PC-9 (cell line): ENCODE measurements at regions not wholly inside any gene's neighbourhood (a gene's known extent, or its start where the extent isn't known, plus 50 kb on each side); places are given as distances from the start of the nearest gene placed in this dataset.

ENCODE experiments used
- BruUV-seq: library from RNA; stranded (reverse); fragments of 400-500 nt; replicated peaks from 2 replicates; lab custom pipeline; 2021; lab: Mats Ljungman, UMichigan
- CTCF ChIA-PET: fragments of 300-600 bp; sonication (Branson Sonifier 250); formaldehyde crosslinking; loops from one replicate; lab custom pipeline; 2022; ENCODE audit warnings: antibody characterized with exemption; lab: Charles Lee
- POLR2A ChIA-PET: fragments of 300-600 bp; sonication (Branson Sonifier 250); formaldehyde crosslinking; loops from one replicate; lab custom pipeline; 2022; ENCODE audit warnings: antibody characterized with exemption; ENCODE audit not compliant: unreplicated experiment; lab: Charles Lee
- DNase-seq, 2 experiments: peaks; one replicate each; pipeline versions ENCODE4 v3.0.0 to v3.0.0-alpha.2; 2015 to 2022; ENCODE audit warnings: mixed read lengths in 1 of 2
- H2AFZ ChIP-seq: fragments of 200-600 bp; sonication (generic); 2 replicates; pipeline ENCODE4 v1.8.1; 2017; ENCODE audit warnings: antibody characterized with exemption
- H3F3A ChIP-seq: fragments of 200-600 bp; sonication (generic); 2 replicates; pipeline ENCODE4 v1.8.1; 2017; ENCODE audit warnings: antibody characterized with exemption, mild to moderate bottlenecking, low read depth; ENCODE audit not compliant: insufficient read depth
- H3K27ac ChIP-seq: fragments of 200-600 bp; sonication (generic); 2 replicates; pipeline ENCODE4 v1.6.1; 2016; ENCODE audit warnings: mixed run types
- H3K27me3 ChIP-seq: fragments of 200-600 bp; sonication (generic); 2 replicates; pipeline ENCODE4 v1.6.1; 2016; ENCODE audit warnings: low read depth, mixed run types; ENCODE audit not compliant: insufficient read depth
- H3K36me3 ChIP-seq: fragments of 200-600 bp; sonication (generic); 2 replicates; pipeline ENCODE4 v1.6.1; 2016; ENCODE audit warnings: low read depth, mixed run types
- H3K4me1 ChIP-seq: fragments of 200-600 bp; sonication (generic); replicated peaks from 2 replicates; pipeline ENCODE4 v1.6.1; 2016; ENCODE audit warnings: mixed run types; ENCODE audit not compliant: insufficient read depth
- H3K4me2 ChIP-seq: fragments of 200-600 bp; sonication (generic); 2 replicates; pipeline ENCODE4 v1.6.1; 2017; ENCODE audit warnings: mixed run types
- H3K4me3 ChIP-seq: fragments of 200-600 bp; sonication (generic); 2 replicates; pipeline ENCODE4 v1.6.1; 2016; ENCODE audit warnings: mixed run types
- H3K79me2 ChIP-seq: fragments of 200-600 bp; sonication (generic); 2 replicates; pipeline ENCODE4 v1.6.1; 2017; ENCODE audit warnings: low read depth, mixed run types
- H3K9me2 ChIP-seq: fragments of 200-600 bp; sonication (generic); 2 replicates; pipeline ENCODE4 v1.8.1; 2017; ENCODE audit warnings: mild to moderate bottlenecking; ENCODE audit not compliant: insufficient read depth
- H3K9me3 ChIP-seq: fragments of 200-600 bp; sonication (generic); 2 replicates; pipeline ENCODE4 v1.8.1; 2016; ENCODE audit warnings: low read depth; ENCODE audit not compliant: insufficient read depth
- H4K20me1 ChIP-seq: fragments of 200-600 bp; sonication (generic); 2 replicates; pipeline ENCODE4 v1.8.1; 2017; ENCODE audit not compliant: insufficient read depth
- CTCF ChIP-seq: fragments of 200-600 bp; sonication (generic); conservative IDR thresholded peaks from 2 replicates; pipeline ENCODE4 v1.6.1; 2017; ENCODE audit warnings: mixed run types, antibody characterized with exemption, mild to moderate bottlenecking, moderate library complexity
- EZH2 ChIP-seq: fragments of 200-600 bp; sonication (generic); IDR thresholded peaks from 2 replicates; pipeline ENCODE4 v1.8.0; 2017; ENCODE audit warnings: antibody characterized with exemption, low read depth
- intact Hi-C: fragments of 100-400 bp; cut with micrococcal nuclease; formaldehyde crosslinking; loops from one replicate; pipeline ENCODE4 v1.10.0; 2022; ENCODE audit not compliant: unreplicated experiment

DNA sequence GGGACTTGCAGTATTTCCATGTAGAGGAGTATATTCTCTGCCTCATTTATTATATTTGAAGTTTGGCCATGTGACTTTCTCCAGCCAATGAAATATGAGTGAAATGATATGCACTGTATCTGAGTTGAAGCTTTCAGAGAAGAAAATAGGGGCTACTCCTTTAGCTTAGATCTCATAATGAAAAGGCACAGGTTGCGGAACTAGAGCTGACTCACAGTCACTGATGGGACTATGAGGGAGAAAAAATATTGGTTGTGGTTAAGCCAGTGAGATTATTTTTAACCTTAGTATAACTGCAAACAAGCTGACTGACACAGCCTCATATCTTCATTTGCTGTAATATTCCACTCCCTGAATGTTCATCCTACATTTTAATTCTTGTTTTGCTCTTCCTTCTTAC is 1104.3 kb downstream of the RPA4 start:
- intact Hi-C loops = no loop called here
- POLR2A ChIA-PET = no interaction called here
- CTCF ChIA-PET = no interaction called here
- no peak overlapping the region for H3K27ac ChIP-seq
- no peaks in the 10 kb centered on the region for H4K20me1 ChIP-seq
- no TSS peak for BruUV-seq
- H3K4me3 ChIP-seq = no peak overlapping the region
- no peaks in the 10 kb centered on the region for H3K4me1 ChIP-seq
- H3K4me2 ChIP-seq = no peak overlapping the region
- no peaks in the 10 kb centered on the region for H3K27me3 ChIP-seq
- DNase-seq = no peak
- H2AFZ ChIP-seq = no peak overlapping the region
- H3K9me3 ChIP-seq = no peaks in the 10 kb centered on the region
- TF ChIP-seq EZH2 (no peak), CTCF (no peak)
- H3K36me3 ChIP-seq = no peaks in the 10 kb centered on the region
- H3K9me2 ChIP-seq = no peaks in the 10 kb centered on the region
- no peaks in the 10 kb centered on the region for H3F3A ChIP-seq
- H3K79me2 ChIP-seq = no peaks in the 10 kb centered on the region

- H3K27ac ChIP-seq = no peak overlapping the region
- TF ChIP-seq EZH2 (no peak), CTCF (no peak)
- no peaks in the 10 kb centered on the region for H3K4me1 ChIP-seq
- H2AFZ ChIP-seq = no peak overlapping the region
- no peaks in the 10 kb centered on the region for H3F3A ChIP-seq
- no TSS peak for BruUV-seq
- no peaks in the 10 kb centered on the region for H3K9me3 ChIP-seq
- intact Hi-C loops = no loop called here
- no peak for DNase-seq
- no peaks in the 10 kb centered on the region for H4K20me1 ChIP-seq
- H3K9me2 ChIP-seq = no peaks in the 10 kb centered on the region
- CTCF ChIA-PET = no interaction called here
- no peak overlapping the region for H3K4me2 ChIP-seq
- no peaks in the 10 kb centered on the region for H3K27me3 ChIP-seq
- no peak overlapping the region for H3K4me3 ChIP-seq
- no peaks in the 10 kb centered on the region for H3K79me2 ChIP-seq
- no peaks in the 10 kb centered on the region for H3K36me3 ChIP-seq
- POLR2A ChIA-PET = no interaction called here
These were observed 1112.1 kb downstream of the RPA4 start for GRCh38 chrX:97995834-97996233.

DNA sequence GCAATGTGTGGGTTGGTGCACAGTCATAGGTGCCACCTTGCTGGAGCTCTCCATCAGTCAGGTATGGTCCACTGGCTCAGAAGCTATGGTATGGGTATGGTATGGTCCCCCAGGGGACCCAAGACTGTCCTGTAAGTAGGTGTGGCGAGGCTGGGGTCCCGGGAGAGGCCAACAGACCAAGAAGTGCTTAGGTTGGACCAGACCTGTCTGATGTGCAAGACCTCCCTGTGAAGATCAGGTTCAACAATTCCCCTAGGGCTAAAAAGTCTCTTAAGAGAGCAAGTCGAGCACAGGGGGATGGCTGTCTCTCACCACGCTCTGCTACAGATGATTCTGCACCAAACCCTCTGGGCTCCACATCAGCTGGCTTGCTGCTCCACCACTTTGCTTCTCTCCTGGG is 1145.0 kb downstream of the RPA4 start:
- intact Hi-C loops = no loop called here
- POLR2A ChIA-PET = no interaction called here

More for the DNA sequence above, 1145.0 kb downstream of the RPA4 start:
- TF ChIP-seq CTCF = no peak
- no peak for TF ChIP-seq EZH2
- no peaks in the 10 kb centered on the region for H3K27me3 ChIP-seq
- no peaks in the 10 kb centered on the region for H3K4me1 ChIP-seq
- H3K4me2 ChIP-seq = no peak overlapping the region
- H3K79me2 ChIP-seq = no peaks in the 10 kb centered on the region
- CTCF ChIA-PET = no interaction called here
- no TSS peak for BruUV-seq
- H3F3A ChIP-seq = no peaks in the 10 kb centered on the region
- no peaks in the 10 kb centered on the region for H3K9me3 ChIP-seq
- H3K9me2 ChIP-seq = no peaks in the 10 kb centered on the region
- H3K4me3 ChIP-seq = no peak overlapping the region
- H3K27ac ChIP-seq = no peak overlapping the region
- H3K36me3 ChIP-seq = no peaks in the 10 kb centered on the region
- no peaks in the 10 kb centered on the region for H4K20me1 ChIP-seq
- H2AFZ ChIP-seq = no peak overlapping the region
- DNase-seq = no peak
